ENCODE measurements at regions not wholly inside any gene's neighbourhood (a gene's known extent, or its start where the extent isn't known, plus 50 kb on each side); places are given as distances from the start of the nearest gene placed in this dataset.

GRCh38 chr17:70270554-70270953, 101.2 kb downstream of the KCNJ2 start:
- no peak for TF ChIP-seq CTCF (conservative IDR thresholded peaks at IDR 0.05)
- no peak for TF ChIP-seq ZFX (IDR thresholded peaks at IDR 0.05)
